ENCODE measurements at regions not wholly inside any gene's neighbourhood (a gene's known extent, or its start where the extent isn't known, plus 50 kb on each side); places are given as distances from the start of the nearest gene placed in this dataset.

- FAIRE-seq (no peak), ATAC-seq (no peak), DNase-seq (ENCODE audit: low read depth in 1 of 2, low spot score in 1 of 2) (no peak)
- WGBS (ENCODE audit: missing lambda C conversion rate) = 72% methylated on average over 12 of the region's 12 CpGs
- Histone ChIP-seq H3K4me3 (no peak overlapping the region), H3K9me3 (no peaks in the 10 kb centered on the region), H3K4me1 (no peaks in the 10 kb centered on the region), H3K27ac (no peak overlapping the region), H3K4me2 (no peak overlapping the region)
- CTCF ChIA-PET = no interaction called here
- POLR2A ChIA-PET = no interaction called here
- no peak for TF ChIP-seq BHLHE40 (IDR thresholded peaks at IDR 0.05; ENCODE audit: low read depth, low read length)
These were observed 97.1 kb downstream of the PXDC1 start for GRCh38 chr6:3654436-3654835.

DNA sequence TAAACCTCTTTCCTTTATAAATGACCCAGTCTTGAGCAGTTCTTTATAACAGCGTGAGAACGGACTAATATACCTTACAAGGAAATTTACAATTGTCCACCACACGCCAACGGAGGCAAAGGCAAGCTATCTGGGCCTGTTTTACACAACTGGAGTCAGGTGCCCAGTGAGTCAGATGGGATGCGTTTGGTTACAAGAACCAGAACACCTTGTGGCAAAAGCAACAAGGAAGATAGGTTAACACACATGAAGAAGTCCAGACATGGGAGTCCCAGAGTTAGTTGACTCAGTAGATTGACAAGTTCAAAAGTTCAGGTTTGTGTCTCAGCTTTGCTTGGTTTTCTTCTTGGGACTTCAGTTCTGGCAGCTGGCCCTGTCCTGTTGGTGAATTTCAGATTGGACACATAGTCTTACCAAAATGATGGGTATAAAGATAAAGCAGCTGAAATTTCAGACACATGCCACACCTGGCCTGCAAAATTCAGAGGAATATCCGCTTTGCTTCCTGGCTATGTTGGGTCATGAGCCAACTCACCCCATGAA, 97.9 kb downstream of the PXDC1 start:
- ATAC-seq (no peak), DNase-seq (ENCODE audit: low read depth in 1 of 2, low spot score in 1 of 2) (no peak), FAIRE-seq (no peak)
- Histone ChIP-seq H3K4me3 (no peak overlapping the region), H3K9me3 (no peaks in the 10 kb centered on the region), H3K4me1 (no peaks in the 10 kb centered on the region), H3K27ac (no peak overlapping the region), H3K4me2 (no peak overlapping the region)
- 84% methylated on average over 6 of the region's 6 CpGs for WGBS (ENCODE audit: missing lambda C conversion rate)
- ChIA-PET CTCF (no interaction called here), POLR2A (no interaction called here)
- TF ChIP-seq FOSB (CRISPR knock-in tag; IDR thresholded peaks at IDR 0.05) = no peak
- no peak for TF ChIP-seq ZNF302 (CRISPR knock-in tag; IDR thresholded peaks at IDR 0.05)
- TF ChIP-seq, protein P1, sequence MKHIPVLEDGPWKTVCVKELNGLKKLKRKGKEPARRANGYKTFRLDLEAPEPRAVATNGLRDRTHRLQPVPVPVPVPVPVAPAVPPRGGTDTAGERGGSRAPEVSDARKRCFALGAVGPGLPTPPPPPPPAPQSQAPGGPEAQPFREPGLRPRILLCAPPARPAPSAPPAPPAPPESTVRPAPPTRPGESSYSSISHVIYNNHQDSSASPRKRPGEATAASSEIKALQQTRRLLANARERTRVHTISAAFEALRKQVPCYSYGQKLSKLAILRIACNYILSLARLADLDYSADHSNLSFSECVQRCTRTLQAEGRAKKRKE (CRISPR knock-in tag; IDR thresholded peaks at IDR 0.05; ENCODE audit: low read depth) = no peak
- no peak for TF ChIP-seq PBX3 (IDR thresholded peaks at IDR 0.05)
- TF ChIP-seq ESRRA (IDR thresholded peaks at IDR 0.05; ENCODE audit: borderline replicate concordance, low read length) = no peak

DNA sequence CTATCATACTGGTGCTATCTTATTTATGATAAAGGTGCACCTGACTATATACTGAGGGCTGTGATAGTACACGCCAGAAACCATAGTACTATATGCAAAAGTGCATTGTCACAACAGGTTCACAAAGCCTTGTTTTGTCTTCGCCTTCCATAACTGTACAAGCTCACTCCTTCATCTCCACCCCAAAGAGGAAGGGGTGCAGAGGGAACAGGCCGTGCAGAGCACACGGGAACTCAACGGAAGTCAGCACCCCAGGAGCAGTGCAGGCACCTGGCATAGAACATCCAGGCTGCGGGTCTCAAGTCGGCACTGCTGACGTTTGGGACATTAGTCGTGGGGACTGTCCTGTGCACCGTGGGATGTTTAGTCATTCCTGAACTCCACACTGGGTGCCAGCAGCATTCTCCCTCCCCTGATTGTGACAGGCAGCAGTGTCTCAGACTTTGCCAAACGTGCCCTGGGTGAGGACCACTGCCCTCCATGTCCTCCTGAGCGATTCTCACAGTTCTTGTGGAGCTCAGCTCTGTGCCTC, 99.7 kb downstream of the PXDC1 start:
- WGBS (ENCODE audit: missing lambda C conversion rate) = 67% methylated on average over 11 of the region's 12 CpGs

More for the DNA sequence above, 99.7 kb downstream of the PXDC1 start:
- CTCF ChIA-PET = interaction anchor here (0.6 to 0.9 kb wide), 2 partner anchors 8 to 10 kb away, joined by 3 read pairs; no protein-coding TSS in a partner anchor
- FAIRE-seq = no peak
- DNase-seq (ENCODE audit: low read depth in 1 of 2, low spot score in 1 of 2) = no peak
- Histone ChIP-seq H3K4me2 (no peak overlapping the region), H3K4me3 (no peak overlapping the region), H3K4me1 (no peaks in the 10 kb centered on the region), H3K27ac (no peak overlapping the region), H3K9me3 (no peaks in the 10 kb centered on the region)
- no peak for TF ChIP-seq REST (IDR thresholded peaks at IDR 0.05)
- TF ChIP-seq ZSCAN20 (CRISPR knock-in tag; IDR thresholded peaks at IDR 0.05) = no peak
- TF ChIP-seq GATA3 (IDR thresholded peaks at IDR 0.05; ENCODE audit: borderline replicate concordance) = no peak
- no peak for TF ChIP-seq HOXA7 (CRISPR knock-in tag; IDR thresholded peaks at IDR 0.05)
- TF ChIP-seq JUNB (IDR thresholded peaks at IDR 0.05) = no peak
- no peak for TF ChIP-seq RAD21 (conservative IDR thresholded peaks at IDR 0.05 in 1 of 2, IDR thresholded peaks at IDR 0.05 in 1 of 2)
- no peak for TF ChIP-seq MYC (IDR thresholded peaks at IDR 0.05; ENCODE audit: borderline replicate concordance, low read length)
- TF ChIP-seq, protein P2, sequence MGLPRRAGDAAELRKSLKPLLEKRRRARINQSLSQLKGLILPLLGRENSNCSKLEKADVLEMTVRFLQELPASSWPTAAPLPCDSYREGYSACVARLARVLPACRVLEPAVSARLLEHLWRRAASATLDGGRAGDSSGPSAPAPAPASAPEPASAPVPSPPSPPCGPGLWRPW (IDR thresholded peaks at IDR 0.05) = no peak
- TF ChIP-seq CHD4 (IDR thresholded peaks at IDR 0.05; ENCODE audit: borderline replicate concordance) = no peak
- TF ChIP-seq POLR2AphosphoS2 (conservative IDR thresholded peaks at IDR 0.05; ENCODE audit: low read length) = no peak
- no peak for TF ChIP-seq RARB (CRISPR knock-in tag; IDR thresholded peaks at IDR 0.05)
- TF ChIP-seq SMC3 (IDR thresholded peaks at IDR 0.05) = no peak
- no peak for TF ChIP-seq MAX (IDR thresholded peaks at IDR 0.05)
- TF ChIP-seq CBX8 (IDR thresholded peaks at IDR 0.05) = no peak
- no peak for TF ChIP-seq TFCP2L1 (CRISPR knock-in tag; IDR thresholded peaks at IDR 0.05)
- no peak for TF ChIP-seq EP300 (IDR thresholded peaks at IDR 0.05)
- TF ChIP-seq ZFP36 (IDR thresholded peaks at IDR 0.05; ENCODE audit: borderline replicate concordance, partially characterized antibody) = no peak
- no peak for TF ChIP-seq SREBF2 (IDR thresholded peaks at IDR 0.05)
- no peak for TF ChIP-seq RFX5 (IDR thresholded peaks at IDR 0.05)
- TF ChIP-seq NFE2L2 (conservative IDR thresholded peaks at IDR 0.05; ENCODE audit: low read length) = no peak
- POLR2A ChIA-PET = no interaction called here
- no peak for ATAC-seq
